HG02938 (cell line): ENCODE measurements at regions not wholly inside any gene's neighbourhood (a gene's known extent, or its start where the extent isn't known, plus 50 kb on each side); places are given as distances from the start of the nearest gene placed in this dataset.

Experiments
- ATAC-seq: cut with Tn5 transposase; IDR thresholded peaks from one replicate; pipeline ENCODE4 v1.9.1; 2021; ENCODE audit warnings: mild to moderate bottlenecking, moderate library complexity; ENCODE audit not compliant: unreplicated experiment

DNA sequence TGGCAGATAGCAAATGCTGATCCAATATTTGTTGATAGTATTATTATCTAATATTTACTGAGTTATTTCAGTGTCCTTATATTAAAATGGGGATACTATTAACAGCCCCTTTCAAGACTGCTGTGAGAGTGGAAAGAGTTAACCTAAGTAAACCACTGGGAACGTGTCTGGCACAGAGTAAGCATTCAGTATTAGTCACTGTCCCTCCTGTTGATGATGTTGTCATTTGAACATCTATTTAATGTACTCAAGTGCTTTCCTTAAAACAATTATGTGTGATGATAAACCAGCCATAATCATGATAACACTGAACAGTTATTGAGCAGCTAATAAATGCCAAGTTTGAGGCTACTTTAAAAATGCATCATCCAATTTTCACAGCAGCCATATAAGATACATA is 135.7 kb upstream of the XYLT1 start:
- no peak for ATAC-seq

DNA sequence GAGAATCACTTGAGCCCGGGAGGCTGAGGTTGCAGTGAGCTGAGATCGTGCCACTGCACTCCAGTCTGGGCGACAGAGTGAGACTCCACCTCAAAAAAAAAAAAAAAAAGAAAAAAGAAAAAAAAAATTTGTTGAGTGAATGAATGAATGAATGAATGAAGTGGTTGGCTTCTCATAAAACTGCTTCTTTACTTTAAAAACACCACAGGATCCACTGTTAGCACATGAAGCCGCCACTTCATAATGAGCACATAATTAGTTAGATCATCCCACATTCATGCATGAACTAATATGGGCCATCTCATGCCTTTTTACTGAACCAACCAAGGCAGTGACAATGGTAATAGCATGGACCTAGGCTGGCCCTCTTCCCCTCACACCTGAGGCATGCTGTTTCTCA is 135.0 kb upstream of the XYLT1 start:
- ATAC-seq: no peak

DNA sequence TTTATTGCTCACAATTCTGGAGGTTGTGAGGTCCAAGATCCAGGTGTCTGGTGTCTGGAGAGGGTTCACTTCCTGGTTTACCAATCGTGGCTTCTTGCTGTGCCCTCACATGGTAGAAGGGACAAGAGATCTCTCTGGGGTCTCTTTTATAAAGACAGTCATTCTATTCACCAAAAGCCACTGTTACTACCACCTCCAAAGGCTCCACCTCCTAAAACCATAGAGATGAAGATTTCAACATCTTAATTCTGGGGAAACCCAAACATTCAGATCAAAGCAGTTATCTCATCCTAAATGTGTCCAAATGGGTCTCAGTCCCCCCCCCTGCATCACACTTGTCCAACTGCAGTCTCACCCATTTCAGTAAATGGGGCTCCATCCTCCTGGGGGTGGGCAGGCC is 132.9 kb upstream of the XYLT1 start:
- ATAC-seq: no peak

DNA sequence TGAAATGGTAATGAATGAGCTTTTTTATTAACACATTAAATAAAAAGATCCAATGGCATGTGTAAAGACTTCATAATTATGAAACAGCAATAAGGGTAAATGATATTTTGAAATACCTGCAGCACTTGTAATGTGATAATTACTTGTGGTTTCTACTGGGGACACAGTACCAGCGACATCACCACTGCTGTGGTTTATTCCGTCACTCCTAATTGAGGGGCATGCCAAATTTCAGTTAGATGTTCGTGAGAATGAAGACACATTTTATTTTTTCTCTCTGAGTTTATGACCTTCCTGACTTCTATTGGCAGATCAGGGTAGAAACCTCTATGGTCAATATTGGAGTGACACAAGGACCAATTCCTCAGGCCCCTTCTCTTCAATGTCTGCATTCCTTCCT is 131.9 kb upstream of the XYLT1 start:
- no peak for ATAC-seq

DNA sequence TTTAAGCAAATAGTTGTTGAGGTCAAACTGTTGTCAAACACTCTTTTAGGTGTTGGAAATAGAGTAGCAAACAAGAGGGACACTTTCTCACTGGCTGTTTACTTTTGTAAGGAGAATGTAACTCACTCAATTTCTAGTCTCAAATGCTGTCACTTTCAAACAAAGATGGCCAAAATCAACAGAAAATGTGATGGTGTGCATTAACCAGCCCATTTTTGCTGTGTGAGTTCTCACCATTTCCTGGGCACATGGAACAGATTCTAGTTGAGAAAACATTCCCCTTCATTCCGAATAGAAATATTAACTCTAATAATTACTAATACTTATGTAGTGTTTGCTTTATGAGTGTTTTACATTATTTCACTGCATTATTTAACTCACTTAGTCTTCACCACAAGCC is 128.2 kb upstream of the XYLT1 start:
- ATAC-seq: no peak

DNA sequence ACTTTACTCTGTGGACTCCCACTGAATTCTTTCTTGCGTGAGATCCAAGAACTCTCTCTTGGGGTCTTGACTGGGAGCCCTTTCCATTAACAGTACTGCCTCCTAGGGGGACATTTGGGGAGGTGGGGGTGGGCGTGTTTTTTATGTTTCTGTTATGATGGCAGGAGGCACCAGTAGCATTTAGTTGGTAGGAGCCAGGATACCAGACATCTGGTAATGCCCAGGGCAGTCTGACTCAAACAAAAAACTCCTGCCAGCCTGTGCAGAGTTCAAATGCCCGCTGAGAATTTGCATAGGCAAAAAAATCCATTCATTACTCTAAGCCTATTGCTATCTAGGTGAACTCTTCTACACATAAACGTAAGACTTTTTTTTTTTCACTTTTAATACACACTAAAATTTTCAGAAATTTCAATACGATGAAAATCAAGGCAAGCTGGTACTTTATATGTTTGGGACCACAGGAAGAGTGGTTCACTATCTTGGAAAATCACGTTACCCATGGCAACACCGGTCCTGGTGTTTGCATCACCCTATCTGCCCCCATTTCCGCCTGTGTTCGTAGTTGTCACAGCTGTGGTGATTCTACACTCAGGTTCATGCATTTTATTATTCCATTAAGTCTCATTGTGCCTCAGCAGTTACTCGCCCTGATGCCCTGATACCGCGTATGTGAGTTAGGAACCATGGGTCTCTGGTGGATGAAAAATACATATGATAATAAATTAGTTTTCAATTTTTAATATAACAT is 121.1 kb upstream of the XYLT1 start:
- no peak for ATAC-seq

DNA sequence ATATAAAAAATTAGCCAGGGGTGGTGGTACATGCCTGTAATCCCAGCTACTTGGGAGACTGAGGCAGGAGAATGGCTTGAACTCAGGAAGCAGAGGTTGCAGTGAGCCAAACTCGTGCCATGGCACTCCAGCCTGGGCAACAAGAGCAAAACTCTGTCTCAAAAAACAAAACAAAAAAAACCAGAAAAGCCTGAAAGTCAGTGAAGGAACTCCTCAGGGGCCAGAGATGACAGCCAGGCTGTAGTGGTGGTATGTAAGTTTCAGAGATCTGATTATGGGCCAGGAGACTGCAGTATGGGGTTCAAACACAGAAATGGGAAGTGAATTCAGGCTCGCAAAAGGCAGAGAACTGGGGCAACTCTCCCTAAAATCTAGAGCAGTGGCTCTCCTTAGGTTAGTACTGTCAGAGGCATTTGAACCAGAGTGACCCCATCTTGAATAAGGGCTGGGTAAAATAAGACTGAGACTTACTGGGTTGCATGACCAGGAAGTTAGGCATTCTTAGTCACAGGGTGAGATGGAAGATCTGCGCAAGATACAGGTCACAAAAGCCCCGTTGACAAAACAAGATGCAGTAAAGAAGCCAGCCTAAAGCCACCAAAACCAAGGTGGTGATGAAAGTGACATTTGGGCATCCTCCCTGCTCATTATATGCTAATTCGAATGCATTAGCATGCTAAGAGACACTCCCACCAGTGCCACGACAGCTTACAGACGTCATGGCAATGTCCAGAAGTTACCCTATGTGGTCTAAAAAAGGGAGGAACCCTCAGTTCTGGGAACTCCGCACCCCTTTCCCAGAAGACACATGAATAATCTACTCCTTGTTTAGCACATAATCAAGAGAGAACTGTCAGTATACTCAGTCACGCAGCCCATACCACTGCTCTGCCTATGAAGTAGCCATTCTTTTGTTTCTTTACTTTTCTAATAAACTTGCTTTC is 120.2 kb upstream of the XYLT1 start:
- no peak for ATAC-seq

DNA sequence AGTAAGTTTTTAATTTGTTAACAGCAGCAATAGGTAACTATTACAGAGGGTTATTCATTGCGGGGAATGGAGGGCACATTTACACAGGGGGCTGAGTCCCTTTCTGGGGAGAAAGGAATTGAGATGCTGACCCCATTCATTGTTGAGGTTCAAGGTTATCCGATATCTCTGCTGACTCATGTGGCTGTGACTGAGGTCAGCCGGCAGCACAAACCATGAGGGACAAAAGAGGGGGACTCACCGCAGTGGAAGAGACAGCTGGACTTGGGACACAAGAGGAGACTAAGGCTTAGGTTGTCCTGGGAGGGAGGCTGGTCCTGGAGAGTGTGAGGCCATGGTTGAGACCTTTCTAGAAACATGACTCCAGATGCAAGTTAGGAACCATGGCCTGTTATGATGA is 119.1 kb upstream of the XYLT1 start:
- no peak for ATAC-seq

DNA sequence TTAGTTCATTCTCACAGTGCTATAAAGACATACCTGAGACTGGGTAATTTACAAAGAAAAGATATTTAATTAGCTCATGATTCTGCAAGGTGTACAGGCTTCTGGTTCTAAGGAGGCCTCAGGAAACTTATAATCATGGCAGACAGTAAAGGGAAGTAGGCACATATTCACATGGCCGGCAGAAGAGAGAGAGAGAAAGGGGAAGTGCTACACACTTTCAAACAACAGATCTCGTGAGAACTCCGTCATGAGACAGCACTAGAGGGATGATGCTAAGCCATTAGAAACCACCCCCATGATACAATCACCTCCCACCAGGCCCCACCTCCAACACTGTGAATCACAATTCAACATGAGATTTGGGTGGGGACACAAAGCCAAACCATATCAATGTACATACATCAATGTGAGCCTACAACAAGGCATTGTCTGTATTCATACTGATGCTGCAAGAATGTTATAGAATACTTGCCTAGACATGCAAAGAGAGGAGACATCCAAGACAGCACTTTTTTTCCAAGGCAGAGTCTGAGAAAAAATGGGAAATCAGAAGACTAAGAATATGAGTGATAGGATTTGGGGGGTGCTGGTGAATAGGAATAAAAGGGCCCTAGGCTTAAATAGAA is 114.8 kb upstream of the XYLT1 start:
- ATAC-seq: no peak

DNA sequence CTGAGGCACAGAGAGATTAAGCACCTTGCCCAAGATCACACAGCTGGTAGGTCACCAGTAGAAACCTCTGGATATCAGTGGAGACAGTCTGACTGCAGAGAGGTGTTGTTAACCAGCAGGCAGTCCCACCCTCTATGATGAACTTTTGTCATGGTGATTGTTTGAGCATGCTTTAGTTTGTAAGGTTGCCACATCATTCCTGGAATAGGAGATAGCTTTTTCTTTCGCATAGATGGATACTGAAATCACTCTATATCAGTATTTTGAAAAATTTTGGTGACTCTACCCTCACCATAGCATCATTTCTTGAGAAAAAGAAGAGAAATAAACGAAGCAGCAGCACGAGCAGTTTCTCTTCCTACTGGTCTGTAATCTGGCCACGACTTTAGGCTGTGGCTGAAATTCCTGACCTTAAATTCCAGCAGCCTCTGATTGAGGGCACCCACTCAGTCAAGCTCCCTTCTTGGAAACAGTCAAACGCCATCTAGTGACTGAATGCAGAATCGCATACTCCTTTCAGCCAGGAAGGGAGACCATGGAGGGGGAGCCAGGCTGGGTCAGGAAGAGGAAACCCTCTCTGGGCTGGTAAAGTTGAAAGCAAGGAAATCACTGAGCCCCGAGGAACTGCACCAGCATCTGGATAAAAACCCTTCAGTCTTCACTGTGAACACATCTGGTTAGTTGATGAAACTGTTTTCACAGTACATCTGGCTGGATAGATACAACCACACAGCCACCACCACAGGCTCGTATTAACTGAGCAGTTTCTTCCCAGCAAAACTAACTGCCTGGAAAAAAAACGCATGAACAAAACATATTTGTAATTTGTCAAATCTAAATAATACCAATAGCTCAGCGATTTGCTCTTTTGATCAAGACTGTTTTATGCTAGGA is 108.5 kb upstream of the XYLT1 start:
- ATAC-seq: no peak

DNA sequence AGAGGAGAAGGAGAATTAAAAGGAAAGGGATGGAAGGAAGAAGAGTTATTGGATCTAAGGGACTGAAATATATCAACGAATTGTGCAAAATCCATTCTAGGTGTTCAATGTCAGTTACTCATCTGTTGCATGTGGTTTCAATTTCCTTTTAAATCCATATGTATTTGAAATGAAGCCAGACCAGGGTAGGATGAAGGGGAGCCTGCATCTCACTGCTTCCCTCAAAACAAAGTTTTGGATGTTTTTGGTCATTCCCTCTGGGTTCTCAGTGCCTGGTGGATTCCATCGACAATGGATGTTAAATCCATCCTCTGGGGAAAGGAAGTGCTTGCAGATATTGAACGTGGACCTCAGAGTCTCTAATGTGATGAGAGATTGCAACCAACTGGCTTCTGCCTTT is 103.5 kb upstream of the XYLT1 start:
- ATAC-seq: no peak

DNA sequence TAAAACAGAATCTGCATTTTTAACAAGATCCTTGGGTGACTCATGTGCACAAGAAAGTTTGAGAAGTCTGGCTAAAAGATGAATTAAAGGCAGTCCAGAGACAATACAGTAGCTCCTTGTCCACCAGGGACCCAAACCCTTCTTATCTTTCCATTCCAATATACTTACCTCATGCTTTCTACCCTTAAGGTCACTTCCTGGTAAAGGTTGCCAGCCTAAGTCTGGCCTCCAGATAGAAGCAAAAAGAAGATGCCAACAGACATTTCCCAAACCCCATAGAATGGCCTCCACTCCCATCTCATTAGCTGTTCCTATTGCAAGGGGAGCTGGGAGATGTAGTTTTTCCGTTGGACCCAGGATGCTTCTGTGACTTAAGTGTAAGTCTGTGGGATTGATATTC is 101.4 kb upstream of the XYLT1 start:
- no peak for ATAC-seq

DNA sequence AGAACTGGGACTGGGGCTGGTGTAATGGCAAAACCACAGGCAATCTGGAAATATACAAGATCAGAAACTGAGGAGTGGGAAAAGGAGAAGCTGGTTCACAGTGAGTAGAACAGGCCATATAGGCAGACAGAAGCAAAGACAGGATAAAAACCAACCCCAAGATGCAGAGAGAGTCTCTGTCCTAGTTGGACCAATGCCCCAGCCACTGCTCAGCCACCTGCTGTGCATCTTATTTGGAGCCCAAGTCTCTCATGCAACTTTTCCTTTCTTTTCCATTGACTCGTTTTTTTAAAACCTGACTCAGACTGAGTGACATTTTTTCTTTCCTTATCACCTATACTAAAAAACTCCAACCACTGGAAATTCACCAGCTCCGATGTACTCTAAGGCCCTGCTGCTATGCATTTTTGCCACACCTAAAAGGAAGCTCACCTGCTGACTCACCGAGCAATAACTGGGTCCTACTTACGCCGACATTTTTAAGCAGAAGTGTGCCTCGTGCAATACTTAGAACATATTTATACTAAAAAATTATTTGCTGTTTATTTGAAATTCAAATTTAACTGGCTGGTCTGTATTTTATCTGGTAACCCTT is 100.8 kb upstream of the XYLT1 start:
- no peak for ATAC-seq

DNA sequence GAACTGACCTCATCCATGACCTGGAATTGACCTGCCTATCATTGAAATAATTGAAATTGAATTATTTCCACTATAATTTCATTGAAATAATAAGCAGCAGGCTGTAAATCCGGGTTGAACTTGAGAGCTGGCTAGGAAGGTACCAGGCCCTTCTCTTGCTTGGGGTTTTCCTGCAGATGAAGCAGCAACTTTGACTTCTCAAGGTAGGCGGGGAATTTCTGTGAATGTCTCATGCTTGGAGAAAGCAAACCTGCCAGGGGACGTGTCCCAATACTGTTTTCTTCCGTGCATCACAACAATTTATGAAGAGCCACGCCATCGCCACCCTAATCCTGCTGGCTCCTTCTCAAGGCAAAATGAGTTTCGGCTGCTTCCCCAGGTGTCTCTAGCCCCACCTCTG is 97.5 kb upstream of the XYLT1 start:
- no peak for ATAC-seq

DNA sequence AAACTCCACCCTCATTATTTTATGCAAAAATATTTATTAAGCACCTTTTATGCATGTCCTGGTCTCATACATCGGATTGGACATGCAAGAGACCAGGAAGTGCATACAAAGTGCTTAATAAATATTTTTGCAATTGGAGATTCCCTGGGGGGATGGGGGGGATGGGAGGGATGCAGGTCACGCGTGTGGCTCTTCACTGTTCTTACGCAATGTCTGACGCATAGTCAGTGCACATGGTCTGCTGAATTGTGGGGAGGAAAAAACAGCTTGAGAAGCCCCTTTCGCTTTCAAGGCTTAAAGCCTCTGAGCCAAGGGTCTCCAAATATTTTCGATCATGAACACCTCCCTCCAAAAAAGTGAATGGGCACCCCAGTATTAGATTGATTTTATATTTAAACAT is 96.7 kb upstream of the XYLT1 start:
- no peak for ATAC-seq

DNA sequence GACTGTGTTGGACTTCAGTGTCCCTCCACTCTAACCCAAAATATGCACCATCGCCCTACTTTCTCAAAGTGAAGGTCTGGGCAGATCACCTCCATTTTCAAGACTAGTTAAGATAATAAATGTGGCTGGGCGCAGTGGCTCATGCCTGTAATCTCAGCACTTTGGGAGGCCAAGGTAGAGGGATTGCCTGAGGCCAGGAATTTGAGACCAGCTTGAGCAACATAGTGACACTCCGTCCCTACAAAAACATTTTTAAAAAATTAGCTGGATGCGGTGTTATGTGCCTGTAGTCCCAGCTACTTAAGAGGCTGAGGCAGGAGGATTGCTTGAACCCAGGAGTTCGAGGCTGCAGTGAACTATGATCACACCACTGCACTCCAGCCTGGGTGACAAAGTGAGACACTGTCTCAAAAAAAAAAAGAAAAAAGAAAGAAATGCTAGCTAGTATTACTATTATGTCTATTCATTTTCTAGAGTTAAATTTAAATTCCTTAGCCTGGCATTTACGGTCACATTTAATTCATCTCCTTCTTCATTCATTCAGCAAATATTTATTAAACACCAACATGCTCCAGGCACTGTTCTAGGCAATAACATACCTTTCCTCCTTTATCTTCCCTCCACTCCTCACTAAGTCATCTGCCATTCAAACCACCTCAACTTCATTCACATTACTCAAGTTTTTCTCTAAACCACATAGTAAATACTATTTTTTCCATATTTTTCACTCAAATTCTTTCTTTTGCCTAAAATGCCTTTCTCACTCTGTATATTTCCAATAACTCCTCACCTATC is 96.1 kb upstream of the XYLT1 start:
- no peak for ATAC-seq

DNA sequence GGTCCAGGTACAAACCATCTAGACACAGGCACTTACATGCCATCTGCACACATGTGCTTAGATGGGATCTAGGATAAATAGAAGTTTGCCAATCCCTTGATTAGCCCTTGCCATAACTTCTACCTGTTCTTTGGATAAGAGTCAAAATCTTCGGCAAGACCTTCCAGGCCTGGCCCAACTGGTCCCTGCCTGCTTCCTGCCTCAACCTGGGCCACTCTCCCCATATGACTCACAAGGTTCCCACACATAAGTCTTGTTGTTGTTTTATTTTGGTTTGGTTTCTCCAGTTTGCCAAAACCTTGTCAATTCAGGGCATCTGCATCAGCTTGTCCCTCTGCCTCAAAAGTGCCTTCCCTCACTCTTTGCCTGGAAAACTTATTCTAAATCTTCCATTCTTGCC is 95.3 kb upstream of the XYLT1 start:
- ATAC-seq: no peak

DNA sequence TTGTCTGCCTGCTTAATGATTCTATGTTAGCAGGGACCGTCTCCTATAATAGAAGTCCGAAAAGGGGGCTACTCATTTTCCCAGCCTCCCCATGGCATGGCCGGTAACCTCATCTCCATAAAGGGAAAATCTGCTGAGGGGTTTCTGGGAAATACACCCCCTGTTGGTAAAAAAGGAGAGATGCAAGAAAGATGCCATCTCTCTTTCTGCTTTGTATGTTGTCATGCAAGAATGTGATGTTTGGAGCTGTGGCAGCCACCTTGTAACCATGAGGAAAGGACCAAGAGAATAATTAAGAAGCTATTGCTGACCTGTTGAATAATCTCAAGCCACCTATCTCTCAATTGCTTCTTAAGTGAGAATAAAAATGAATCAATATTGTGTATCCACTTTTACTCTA is 94.8 kb upstream of the XYLT1 start:
- ATAC-seq: no peak

DNA sequence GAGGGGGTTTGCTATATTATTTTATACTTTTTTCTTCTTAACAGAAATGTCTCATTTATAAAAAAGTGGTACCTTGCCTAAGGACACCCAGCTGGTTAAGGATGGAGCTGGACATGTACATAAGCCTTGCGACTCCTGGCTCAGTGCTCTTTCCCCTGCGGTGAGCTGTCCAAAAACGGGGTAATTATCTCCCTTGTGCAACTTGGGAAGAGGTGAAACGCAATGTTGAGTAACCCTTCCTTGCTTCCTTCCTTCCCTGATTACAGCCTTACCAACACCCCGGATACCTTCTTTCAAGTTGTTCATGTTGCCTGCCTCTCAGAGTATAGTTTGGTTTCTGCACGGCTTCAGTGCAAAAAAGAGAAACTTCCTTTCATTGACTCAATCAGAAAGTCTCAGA is 94.1 kb upstream of the XYLT1 start:
- ATAC-seq: no peak
